ENCODE measurements at regions not wholly inside any gene's neighbourhood (a gene's known extent, or its start where the extent isn't known, plus 50 kb on each side); places are given as distances from the start of the nearest gene placed in this dataset.
"Not testable (repeated sequence)": the region's sequence is repeated elsewhere in the genome, so short reads cannot be mapped to it uniquely, and the experiment has no call there.

DNA sequence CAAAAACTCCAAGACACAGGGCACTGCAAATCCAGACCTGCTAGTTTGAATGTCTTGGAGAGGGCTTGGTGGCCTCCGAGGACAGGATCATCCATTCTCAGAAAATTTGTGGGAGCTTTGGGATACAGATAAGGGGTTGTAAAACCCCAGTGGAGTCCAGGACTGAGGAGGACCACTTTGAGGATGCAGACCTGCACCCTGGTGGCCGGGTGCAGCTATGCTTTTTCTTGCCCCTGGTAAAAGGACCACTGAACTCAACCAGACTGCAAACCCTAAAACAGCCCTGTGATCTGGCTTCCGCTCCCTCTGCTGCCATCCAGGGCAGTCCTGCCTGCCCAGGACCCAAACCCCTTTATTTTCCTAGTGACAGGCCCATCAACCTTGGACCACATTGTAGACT is 169.5 kb upstream of the DAAM1 start:
- no peak for DNase-seq

- DNase-seq: peak; percentile 8
Observed at GRCh38 chr14:59020382-59020781, 168.1 kb upstream of the DAAM1 start.

DNA sequence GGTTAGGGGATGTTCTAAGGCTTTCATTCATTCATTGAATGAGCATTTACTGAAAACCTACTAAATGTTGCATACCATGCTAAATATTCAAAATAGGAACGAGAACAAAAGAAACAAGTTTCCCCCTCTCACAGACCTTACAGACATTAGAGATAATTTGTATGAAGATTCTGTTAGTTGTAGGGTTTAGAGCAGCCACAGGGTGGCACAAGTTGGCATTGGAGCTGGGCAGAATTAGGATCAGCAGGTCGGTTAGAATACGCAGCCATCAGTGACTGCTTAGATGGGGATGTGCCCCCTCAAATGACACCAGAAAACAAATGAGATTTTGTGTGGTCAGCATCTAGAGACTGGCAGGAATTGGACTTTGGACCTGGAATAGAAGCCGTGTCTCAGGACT is 166.3 kb upstream of the DAAM1 start:
- DNase-seq: no peak

DNA sequence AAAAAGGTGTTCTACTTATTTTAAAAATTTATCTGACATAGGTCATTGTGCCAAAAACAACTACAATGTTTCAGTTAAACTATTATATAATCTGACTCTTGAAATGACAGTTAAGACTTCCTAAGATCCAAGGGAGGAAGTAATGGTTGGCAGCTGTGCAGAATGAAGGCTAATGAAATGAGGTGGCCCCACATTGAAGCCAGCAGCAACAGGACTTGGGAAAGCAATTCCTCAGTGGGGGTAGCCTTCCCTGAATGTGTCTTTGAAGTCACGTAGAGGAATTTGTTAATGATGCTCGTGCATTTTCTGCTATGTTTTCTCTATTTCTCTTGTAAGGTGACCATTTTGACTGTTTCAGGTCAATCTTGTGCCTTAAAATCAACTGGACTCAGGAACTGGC is 162.4 kb upstream of the DAAM1 start:
- no peak for DNase-seq

DNA sequence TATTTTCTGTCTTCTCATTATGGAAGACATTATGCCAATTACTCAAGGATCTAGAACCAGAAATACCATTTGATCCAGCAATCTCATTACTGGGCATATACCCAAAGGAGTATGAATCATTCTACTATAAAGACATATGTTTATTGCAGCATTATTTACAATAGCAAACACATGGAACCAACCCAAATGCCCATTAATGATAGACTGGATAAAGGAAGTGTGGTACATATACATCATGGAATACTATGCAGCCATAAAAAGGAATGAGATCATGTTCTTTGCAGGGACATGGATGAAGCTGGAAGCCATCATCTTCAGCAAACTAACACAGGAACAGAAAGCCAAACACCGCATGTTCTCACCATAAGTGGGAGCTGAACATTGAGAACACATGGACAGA is 161.8 kb upstream of the DAAM1 start:
- DNase-seq: not testable (repeated sequence)

GRCh38 chr14:59028476-59029202 is 159.8 kb upstream of the DAAM1 start:
- DNase-seq: peak; percentile 62

GRCh38 chr14:59032826-59033225 is 155.6 kb upstream of the DAAM1 start:
- no peak for DNase-seq

- peak; percentile 44 for DNase-seq
Observed at GRCh38 chr14:59036134-59036533, 152.3 kb upstream of the DAAM1 start.

- peak; percentile 9 for DNase-seq
Observed at GRCh38 chr14:59037086-59037485, 151.4 kb upstream of the DAAM1 start.

DNA sequence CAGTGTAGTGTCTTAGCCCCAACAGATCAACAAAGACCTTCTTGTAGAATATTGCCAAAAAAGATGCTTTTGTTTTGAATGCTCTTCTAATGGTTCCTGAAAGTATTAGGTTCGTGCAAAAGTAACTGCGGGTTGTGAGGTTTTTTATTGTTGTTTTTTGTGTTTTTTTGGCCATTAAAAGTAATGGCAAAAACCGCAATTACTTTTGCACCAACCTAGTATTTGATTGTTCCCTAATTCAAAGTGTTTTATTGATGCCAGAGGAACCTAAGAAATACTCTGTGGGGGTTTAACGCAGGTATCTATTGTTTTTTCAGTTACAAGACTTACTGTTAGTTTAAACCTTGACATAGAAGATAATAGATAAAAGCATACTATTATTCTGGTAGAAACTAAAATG is 150.8 kb upstream of the DAAM1 start:
- no peak for DNase-seq

DNA sequence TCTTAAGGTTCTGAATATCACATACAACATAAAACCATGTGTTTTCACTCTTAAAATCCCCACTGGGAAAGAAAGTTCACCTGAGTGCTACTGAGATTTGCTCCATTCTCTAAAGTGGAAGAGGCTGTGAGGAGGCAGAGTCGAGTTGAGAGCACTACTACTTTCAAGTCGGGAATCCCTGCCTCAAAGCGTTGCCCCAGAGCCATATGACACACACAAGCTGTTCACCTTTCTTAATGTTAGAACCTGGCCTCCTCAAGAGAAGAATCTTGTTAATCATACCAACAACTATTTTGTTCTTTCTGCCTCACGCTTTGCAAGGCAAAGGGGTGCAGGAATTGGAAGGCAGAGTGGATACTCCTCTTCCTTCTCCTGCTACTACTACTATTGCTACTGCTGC is 149.7 kb upstream of the DAAM1 start:
- DNase-seq: no peak

- DNase-seq: no peak
Observed at GRCh38 chr14:59041308-59041707, 147.2 kb upstream of the DAAM1 start.

- DNase-seq: no peak
Observed at GRCh38 chr14:59044707-59045106, 143.8 kb upstream of the DAAM1 start.

- no peak for DNase-seq
Observed at GRCh38 chr14:59046746-59047145, 141.7 kb upstream of the DAAM1 start.

DNA sequence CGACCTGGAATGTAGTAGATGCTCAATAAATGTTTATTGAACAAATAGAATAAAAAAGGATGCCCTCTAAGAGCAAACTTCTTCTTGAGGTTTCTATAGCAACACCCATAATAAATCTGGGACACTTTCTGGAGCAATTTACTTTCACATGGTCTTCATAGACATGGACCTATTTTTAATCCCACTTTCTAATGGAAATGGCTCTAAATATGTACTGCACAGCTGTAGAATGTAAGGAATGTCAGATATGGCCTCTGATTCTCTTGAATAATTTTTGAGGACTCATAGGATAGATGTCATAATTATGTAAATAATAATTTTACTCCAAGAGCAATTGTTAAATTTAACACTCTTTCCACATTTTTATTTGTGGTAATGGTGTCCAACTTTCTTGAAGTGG is 133.5 kb upstream of the DAAM1 start:
- DNase-seq: no peak

GRCh38 chr14:59055439-59056045 is 132.9 kb upstream of the DAAM1 start:
- peak; percentile 61 for DNase-seq

DNA sequence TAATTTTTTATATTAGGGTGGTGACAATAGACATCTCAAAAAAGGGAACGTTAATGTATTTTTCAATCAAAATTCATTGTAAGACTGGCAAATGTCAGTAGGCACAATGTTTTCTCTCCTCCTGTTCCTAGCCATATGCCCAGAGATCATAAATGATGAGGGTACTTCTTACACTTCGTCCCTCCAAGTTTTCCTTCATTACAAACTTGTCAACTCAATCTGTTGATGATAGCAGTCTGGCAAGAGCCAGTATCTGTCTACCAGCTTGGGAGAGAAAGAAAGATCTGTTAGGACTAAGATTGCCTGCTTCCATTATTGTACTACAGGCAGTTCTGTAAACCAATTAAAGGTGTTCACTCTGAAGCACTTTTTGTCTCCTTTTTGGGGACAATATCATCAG is 130.9 kb upstream of the DAAM1 start:
- DNase-seq: no peak

DNA sequence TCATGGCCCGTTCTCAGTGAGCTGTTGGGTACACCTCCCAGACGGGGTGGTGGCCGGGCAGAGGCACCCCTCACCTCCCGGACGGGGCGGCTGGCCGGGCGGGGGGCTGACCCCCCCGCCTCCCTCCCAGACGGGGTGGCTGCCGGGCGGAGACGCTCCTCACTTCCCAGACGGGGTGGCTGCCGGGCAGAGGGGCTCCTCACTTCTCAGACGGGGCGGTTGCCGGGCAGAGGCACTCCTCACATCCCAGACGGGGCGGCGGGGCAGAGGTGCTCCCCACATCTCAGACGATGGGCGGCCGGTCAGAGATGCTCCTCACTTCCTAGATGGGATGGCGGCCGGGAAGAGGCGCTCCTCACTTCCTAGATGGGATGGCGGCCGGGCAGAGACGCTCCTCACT is 129.7 kb upstream of the DAAM1 start:
- not testable (repeated sequence) for DNase-seq

DNA sequence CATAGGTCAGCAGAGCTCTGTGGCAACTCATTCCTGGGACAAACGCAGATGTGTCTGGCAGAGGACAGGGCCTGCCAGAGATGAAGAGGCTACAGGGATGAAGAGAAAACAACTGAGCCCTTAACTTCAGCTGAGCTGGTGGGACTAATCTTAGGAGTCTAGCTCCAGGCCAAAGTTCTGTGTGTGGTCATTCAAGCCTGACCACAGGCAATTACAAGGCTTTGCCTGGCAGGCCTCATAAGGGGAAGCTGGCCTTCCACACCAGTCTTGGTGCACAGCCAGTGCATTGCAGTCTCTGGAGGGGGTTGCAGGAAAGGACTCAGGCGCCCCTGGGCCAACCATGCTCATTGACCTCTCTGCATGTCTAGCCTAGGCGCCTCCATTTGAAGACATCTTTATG is 127.6 kb upstream of the DAAM1 start:
- no peak for DNase-seq

GRCh38 chr14:59061292-59061691 is 127.2 kb upstream of the DAAM1 start:
- DNase-seq: no peak

DNA sequence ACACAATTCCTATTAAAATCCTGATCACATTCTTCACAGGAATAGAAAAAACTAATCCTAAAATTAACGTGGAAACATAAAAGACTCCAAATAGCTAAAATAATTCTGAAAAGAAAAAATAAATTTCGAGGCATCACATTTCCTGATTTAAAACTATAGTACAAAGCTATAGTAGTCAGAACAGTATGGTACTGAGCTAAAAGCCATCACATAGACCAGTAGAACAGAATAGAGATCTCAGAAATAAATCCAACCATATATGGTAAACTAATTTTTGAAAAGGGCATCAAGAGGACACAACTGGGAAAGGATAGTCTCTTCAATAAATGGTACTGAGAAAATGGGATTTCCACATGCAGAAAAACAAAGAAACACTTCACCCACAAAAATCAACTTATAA is 125.2 kb upstream of the DAAM1 start:
- no peak for DNase-seq

DNA sequence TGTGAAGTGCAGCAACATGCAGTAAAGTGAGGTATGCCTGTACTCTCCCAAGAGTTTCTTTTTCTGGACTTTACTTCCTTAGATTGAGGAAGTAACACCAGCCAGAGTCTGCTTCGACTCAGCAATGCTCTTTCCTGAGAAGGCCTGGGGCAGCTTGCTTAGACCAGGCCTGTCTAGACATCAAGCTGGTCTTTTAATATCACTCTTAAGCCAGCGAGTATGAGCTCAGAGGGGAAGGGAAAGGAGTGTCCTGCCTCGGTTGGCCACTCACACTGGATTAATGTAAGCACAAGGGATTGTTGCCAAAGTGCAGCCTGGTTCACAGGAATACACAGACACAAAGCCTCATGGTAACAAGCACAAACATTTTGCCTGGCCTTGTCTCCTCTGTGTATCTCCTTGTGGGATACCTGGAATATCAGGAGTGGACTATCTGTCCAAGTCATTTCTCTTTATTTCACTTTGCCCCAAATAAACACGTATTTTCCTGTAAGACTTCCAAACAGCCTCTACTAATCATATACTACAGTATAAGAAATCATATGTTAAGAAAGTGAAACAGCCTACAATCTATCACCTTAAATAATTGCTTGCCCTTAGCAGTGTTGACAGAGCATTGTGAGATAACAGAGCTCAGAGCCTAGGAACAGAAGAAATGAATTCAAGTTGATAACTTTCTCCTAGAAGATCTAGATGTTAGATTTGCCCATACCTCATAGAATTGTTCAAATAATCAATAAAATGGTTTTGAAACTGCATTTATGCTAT is 121.2 kb upstream of the DAAM1 start:
- DNase-seq: peak; percentile 16

GRCh38 chr14:59069163-59069854 is 119.2 kb upstream of the DAAM1 start:
- no peak for DNase-seq

DNA sequence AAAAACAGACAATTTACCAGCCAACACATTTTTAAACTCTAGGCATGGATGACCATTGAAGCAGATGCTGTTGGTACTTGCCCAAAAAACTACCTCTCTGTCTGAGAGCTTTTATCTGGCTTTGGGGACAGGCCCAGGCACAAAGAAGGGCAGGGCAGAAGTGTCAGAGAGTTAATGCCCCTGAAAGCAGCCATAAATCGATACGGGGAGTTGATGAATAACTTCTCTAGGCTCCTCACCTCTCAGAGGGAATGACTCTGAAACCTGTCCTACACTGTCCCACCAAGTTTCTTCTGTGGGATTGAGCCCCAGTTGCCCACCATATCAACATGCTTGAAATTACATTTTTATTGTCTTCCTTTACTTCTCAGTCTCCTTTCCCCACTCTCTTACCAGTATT is 113.0 kb upstream of the DAAM1 start:
- no peak for DNase-seq

Measured in suppressor macrophage treated with lipopolysaccharide for 4 hours (primary cell).